ENCODE measurements at regions not wholly inside any gene's neighbourhood (a gene's known extent, or its start where the extent isn't known, plus 50 kb on each side); places are given as distances from the start of the nearest gene placed in this dataset.
"Not testable (repeated sequence)": the region's sequence is repeated elsewhere in the genome, so short reads cannot be mapped to it uniquely, and the experiment has no call there.

GRCh38 chr21:23930565-23930964, 1676.7 kb downstream of the MRPL39 start:
- no peak overlapping the region for H3K4me3 ChIP-seq (ENCODE audit: control insufficient read depth, low read depth, low read length)
- DNase-seq (ENCODE audit: low read depth), result no peak
- no peak for TF ChIP-seq CTCF (IDR thresholded peaks at IDR 0.05; ENCODE audit: control insufficient read depth, insufficient read depth, low read depth, low read length, missing control alignments)

GRCh38 chr21:23926430-23926829, 1680.9 kb downstream of the MRPL39 start:
- DNase-seq (ENCODE audit: low read depth); H3K4me3 ChIP-seq (ENCODE audit: control insufficient read depth, low read depth, low read length): not testable (repeated sequence)

- no peak overlapping the region for H3K4me3 ChIP-seq (ENCODE audit: control insufficient read depth, low read depth, low read length)
- no peak for DNase-seq (ENCODE audit: low read depth)
- TF ChIP-seq CTCF (IDR thresholded peaks at IDR 0.05; ENCODE audit: control insufficient read depth, insufficient read depth, low read depth, low read length, missing control alignments), result no peak
These were observed 1685.4 kb downstream of the MRPL39 start for GRCh38 chr21:23921670-23922418.

- DNase-seq (ENCODE audit: low read depth), result no peak
These were observed 1706.6 kb downstream of the MRPL39 start for GRCh38 chr21:23900727-23901126.

GRCh38 chr21:23899561-23899960, 1707.7 kb downstream of the MRPL39 start:
- no peak overlapping the region for H3K4me3 ChIP-seq (ENCODE audit: control insufficient read depth, low read depth, low read length)
- TF ChIP-seq CTCF (IDR thresholded peaks at IDR 0.05; ENCODE audit: control insufficient read depth, insufficient read depth, low read depth, low read length, missing control alignments), result no peak
- no peak for DNase-seq (ENCODE audit: low read depth)

More at GRCh38 chr21:23900727-23901126, 1706.6 kb downstream of the MRPL39 start:
- TF ChIP-seq CTCF (IDR thresholded peaks at IDR 0.05; ENCODE audit: control insufficient read depth, insufficient read depth, low read depth, low read length, missing control alignments), result no peak
- H3K4me3 ChIP-seq (ENCODE audit: control insufficient read depth, low read depth, low read length), result no peak overlapping the region

- no peak overlapping the region for H3K4me3 ChIP-seq (ENCODE audit: control insufficient read depth, low read depth, low read length)
- no peak for DNase-seq (ENCODE audit: low read depth)
- no peak for TF ChIP-seq CTCF (IDR thresholded peaks at IDR 0.05; ENCODE audit: control insufficient read depth, insufficient read depth, low read depth, low read length, missing control alignments)
These were observed 1716.6 kb downstream of the MRPL39 start for GRCh38 chr21:23890652-23891051.

- H3K4me3 ChIP-seq (ENCODE audit: control insufficient read depth, low read depth, low read length), result no peak overlapping the region
- DNase-seq (ENCODE audit: low read depth), result no peak
- TF ChIP-seq CTCF (IDR thresholded peaks at IDR 0.05; ENCODE audit: control insufficient read depth, insufficient read depth, low read depth, low read length, missing control alignments), result no peak
These were observed 1719.5 kb downstream of the MRPL39 start for GRCh38 chr21:23887725-23888306.

Measured in AG09309 (cell line).